ENCODE measurements at regions not wholly inside any gene's neighbourhood (a gene's known extent, or its start where the extent isn't known, plus 50 kb on each side); places are given as distances from the start of the nearest gene placed in this dataset.
"Not testable (repeated sequence)": the region's sequence is repeated elsewhere in the genome, so short reads cannot be mapped to it uniquely, and the experiment has no call there.

DNA sequence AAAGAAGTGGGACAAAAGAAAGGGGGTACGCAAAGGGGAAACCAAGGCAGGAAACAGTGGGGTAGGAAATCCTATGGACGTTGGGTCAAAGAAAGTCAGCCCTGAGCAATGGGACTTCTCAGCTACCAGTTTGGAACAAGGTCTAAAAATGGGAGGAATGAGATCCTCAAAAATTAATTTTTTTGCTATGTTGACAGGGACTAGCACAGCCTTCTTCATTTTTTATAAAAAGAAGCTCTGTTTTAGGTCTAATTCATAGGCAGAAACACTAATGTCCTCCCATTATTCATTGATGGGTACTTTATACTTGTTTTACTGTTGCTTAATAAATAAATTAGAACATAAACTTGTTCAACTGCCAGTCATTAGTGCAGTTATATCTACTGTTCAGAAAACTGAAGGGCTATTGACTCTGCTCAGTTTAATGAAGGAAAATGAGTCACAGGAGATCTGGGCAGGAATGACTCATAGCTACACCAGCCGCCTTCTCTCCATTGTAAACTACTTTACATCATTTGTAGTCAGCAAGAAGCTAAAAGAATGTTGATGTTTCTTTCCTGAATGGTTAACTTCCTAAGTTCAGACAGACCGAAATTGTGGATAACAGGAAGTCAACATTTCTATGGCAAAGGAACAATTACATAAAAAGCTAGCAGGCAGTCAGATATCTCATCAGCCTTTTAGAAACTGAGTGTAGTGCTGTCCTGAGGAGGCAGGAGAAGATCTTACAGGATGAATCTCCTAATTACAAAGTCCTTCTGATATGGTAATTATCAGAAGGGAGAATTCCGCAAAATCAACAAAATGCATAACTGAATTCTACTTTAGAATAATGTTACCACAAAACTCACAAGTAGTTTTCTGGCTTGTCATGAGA, 356.4 kb upstream of the PKN2 start:
- no peak for DNase-seq

DNA sequence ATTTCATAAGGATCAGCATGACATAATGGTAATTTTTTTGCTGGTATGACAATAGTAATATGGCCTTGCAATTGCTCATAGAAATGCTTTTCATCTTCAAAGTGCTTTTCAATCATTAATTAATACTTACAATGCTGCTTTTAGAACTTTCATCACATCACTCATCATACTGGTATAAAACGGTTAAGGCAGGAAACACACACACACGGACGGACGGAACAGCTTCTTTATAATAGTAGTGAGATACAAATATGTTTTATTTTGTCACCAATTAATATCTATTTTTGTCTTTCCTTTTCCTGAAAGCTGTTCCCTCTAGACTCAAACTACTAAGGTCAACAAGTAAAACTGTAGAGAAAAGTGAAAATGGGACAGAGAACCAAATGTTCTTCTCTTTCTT, 353.9 kb upstream of the PKN2 start:
- no peak for DNase-seq

DNA sequence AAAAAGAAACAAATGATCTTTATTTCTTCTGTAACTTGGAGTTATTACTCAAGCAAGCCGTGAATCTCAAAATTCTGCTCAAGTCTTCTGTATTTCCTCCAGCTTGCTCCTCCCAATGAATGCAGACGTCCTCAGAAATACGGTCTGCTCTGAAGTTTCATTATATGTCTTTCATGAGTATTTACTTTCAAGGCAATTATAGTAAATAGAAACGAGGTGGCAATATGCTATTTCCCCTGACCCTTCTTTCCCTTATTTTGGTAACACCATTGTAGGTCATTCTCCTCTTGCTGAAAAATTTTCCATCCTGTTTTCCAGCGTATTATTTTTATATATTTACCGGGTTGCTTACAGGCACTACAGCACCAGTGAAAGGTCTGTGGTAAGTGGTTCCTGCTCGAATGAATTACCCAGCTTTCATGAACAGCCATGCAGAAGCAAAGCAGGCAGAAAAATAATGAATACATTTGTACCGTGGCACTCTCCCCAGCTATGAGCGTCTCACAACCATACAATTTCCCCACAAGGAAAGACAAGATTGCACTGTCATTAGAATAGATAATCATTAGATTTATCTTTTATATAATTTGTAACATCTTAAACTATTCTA, 350.9 kb upstream of the PKN2 start:
- DNase-seq = no peak

DNA sequence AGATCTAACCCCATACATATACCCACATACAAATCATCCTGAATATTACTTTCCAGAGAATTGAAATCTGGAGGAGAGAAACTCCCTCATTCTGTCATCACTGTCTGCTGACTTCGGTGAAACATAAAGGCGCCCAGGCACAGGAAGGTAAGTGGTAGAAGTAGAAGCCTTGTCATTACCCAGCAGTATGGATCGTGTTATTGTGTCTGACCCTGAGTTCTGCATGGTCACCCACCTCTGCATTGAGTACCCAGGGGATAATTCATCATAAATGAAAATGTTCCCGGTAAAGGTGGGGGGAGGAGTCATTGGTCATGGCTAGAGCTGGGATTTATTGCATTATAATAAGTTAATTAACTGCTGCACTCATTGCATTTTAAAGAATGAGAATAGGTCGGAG, 342.6 kb upstream of the PKN2 start:
- no peak for DNase-seq

DNA sequence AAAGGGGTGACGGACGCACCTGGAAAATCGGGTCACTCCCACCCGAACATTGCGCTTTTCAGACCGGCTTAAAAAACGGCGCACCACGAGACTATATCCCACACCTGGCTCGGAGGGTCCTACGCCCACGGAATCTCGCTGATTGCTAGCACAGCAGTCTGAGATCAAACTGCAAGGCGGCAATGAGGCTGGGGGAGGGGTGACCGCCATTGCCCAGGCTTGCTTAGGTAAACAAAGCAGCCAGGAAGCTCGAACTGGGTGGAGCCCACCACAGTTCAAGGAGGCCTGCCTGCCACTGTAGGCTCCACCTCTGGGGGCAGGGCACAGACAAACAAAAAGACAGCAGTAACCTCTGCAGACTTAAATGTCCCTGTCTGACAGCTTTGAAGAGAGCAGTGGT, 342.0 kb upstream of the PKN2 start:
- DNase-seq = not testable (repeated sequence)

DNA sequence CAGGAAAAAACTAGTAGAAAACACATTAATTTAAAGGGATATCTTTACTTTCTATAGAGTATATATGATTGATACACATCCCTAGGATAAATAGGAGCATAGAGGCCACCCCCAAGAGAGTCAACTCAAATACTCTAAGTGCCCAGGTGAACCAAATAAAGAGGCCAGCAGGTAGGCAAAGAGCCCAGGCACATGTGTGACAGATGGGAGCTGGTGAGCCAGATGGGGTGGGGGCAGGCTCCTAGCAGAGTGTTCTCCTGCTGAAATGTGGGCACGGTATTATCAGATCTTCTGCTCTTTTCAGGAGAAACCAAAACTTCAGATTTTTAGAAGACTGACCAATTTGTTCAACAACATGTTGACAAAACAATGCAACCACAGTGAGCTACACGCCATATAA, 333.4 kb upstream of the PKN2 start:
- DNase-seq = no peak

DNA sequence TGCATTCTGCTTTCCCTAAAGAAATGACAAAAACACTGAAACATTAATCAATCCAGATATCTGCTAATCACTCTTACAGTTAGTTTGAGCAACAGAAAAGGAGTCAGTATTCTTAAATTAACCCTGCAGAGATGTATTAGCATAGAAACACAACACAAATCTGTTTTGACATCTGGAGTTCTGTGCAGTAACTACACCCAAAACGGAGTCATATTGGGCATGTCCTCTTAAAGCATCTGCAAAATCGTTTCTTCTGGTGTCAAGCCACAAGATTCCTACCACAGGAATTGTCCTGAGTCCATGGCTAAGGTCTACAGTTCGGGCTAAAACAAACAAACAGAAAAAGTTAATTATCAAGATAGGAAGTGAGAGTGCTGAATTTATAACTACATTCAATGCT, 332.1 kb upstream of the PKN2 start:
- no peak for DNase-seq

DNA sequence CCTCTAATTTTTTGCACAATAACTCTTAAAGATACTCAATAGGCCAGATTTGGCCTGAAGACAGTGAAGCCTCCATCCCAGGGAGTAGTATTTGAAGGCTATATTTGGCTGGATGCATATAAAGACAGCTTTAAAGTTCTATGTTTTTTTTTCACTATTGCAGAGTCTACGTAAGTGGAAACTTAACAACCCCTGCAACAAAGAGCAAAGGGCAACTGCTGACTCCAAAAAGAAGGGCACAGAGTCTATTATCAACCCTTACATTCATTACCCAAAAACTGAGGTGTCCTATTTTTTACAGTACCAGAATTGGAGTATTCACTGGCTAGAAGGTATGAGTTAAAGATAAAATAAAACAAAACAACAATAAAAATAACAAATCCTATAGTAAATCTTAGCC, 329.8 kb upstream of the PKN2 start:
- DNase-seq = no peak

DNA sequence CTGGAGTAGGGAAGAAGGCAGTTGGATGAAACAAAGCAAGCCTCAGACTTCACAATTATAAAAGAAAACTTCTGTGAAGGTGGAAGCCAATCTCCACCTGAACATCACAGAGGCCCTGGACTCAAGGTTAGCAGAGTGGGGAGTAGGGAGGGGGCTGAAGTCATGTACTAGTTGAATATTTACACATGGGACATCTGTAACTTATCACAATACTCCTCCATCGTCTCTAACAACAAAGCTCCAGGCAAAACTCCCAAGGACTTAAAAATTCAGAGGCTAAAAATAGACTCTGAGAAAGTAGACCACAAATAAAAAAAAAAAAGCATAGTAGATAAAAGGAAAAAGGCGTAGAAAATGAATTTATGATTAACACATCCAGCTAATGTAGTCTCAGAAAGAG, 326.3 kb upstream of the PKN2 start:
- DNase-seq = no peak

DNA sequence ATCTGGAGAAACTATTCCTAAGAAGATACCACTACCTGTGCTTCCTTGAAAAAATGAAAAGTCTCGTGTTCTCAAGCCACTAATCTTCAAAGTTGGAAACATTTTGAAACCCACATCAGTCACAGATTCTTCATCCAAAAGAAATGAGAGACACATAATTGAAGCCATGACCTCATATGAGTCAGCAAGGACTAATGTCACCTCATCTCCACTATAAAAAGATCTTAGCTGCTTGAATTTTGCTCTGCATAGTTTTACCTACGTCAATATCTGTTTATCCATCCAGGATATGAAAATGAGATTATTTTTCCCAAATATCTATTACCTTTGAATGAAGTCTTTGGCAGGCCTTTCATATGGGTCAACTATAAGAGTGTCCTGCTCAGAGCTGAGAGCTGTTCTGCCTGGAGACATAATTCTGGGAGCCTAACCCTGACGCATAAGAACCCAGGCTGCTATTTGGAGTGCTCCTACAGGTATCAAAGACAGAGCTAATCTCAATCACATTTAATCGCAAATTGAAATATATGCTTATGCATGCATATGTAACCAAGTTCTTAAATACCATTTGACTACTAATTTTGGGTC, 312.5 kb upstream of the PKN2 start:
- no peak for DNase-seq

DNA sequence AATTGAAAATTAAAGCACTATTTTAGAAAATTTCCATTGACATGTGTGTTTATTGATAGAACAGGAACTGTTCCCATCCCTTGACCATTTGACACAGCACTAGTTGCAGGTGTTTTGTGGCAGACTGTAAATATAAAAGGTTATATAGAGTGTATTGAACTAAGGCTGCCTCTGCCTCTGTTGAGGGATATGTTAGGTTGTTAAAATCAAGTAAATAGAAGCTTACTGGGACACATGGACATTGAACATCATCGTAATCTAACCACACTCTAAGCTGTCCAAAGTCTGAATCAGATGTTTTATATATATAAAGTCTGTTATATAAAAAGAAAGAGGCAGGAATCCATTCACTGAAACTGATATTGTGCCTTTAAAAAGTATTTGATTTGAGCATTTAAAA, 308.1 kb upstream of the PKN2 start:
- DNase-seq = no peak

DNA sequence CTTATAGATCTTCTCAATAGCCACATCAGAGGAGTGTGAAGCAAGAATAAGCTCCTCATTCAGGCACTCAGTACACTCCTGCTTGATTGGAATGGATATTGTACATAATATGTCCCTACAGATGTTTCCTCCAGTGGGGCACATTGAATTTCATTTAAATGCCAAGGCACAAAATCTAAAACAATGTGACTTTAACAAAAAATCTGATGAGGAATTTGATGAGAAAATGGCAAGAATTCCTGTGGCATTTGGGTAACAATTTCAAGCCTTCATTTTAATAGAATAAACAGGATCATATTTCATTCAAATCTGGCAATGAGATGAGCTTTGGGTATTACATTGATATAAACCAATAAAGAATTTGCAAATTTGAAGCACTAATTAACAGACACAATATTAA, 307.7 kb upstream of the PKN2 start:
- no peak for DNase-seq

DNA sequence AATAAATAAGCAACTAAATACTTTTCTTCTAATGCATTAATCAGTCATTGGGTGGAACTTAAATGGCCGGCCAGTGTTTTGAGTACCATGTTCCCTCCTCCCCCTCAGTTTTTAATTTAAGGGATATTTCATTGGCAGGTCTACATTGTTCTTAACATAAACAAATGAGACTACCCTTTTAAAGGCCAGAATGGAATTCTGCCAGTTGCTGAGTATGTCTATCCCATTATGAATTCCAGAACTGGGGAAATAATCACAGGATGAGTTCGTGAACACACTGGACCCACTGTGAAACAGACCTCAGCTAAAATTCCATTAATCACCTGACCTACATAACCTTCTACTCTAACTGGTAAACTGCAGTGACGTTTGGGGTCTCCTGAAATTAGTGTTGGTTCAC, 305.5 kb upstream of the PKN2 start:
- no peak for DNase-seq

DNA sequence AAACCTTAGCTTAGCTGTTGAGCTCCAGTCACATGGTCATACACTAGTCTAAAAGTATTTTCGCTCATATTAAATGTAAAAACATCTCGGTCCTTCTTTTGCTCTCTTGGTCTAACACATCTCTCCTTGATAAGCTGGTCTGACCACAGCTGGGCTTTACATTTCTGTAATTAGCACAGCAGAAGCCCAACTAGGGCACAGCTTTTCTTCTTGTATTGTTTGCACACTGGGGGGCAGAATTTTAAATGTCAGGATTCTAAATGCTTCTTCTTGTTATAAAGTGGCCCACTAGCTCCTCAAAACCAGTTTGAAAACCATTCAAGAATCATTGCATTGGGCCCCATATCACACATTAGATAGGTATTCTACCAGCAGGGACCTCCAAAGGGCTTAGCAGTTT, 289.1 kb upstream of the PKN2 start:
- DNase-seq = no peak

DNA sequence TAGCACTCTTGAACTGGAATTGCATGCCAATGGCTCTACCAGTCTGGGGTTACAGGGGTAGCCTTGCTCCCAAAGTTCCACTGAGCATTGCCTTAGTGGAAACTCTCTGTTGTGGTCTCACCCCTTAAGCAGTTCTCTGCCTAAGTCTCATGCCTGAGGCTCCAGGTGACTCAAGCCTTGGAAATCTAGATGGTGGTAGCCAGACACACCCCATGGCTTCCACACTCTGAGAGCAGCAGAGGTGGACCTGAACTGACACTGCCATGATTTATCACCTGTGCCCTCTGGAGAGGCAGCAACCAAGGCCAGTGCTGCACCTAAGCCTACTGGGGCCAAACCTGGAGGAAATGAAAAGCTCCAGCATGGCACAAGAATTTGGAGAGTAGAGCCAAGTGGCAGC, 285.7 kb upstream of the PKN2 start:
- no peak for DNase-seq

DNA sequence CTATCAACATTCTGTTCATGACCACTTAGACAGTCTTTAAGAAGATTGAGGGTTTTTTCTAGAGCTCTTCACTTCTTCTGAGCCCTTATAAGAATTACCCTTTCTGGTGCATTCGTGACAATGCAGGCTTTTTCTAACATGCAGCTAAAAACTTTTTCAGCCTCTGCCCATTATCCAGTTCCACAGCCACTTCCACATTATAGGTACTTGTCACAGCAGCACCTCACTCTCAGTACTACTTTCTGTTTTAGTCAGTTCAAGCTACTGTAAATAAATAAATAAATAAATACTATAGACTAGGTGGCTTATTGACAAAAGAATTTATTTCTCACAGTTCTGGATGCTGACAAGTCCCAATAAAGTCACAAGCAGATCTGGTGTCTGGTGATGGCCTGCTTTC, 284.4 kb upstream of the PKN2 start:
- DNase-seq = no peak

DNA sequence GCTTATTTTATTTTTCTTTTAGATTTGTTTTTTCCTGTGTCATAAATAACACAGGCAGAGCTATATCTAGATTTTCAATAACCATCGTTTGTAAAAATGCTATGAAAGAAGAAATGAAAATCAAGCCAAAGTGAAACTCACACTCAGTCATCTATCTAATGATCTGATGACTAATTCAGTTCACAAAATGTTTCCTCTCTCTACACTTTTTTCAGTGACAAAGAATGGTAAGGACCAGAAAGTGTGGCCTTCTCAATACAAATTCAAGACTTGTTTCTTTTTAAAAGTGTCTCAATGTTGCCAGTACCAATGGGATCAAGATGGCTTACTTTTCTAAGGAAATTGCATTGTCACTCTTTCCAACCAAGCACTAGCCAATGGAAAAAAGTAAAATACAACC, 282.8 kb upstream of the PKN2 start:
- DNase-seq = no peak

DNA sequence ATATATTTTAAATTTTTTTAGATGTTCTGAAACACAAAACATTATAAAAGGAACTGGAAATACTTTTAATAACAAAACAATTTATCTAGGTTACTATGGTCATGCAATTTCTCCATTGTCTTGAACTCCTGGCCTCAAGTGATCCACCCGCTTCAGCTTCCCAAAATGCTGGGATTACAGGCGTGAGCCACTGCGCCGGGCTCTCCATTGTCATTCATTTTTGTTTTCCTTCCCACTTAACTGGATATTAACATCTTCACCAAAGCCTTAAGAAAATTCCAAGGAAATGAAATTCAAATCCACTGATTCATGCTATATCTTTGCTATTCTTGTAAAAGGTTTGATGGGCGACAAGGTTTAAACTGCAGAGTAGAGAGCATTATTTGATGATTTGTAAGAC, 279.5 kb upstream of the PKN2 start:
- no peak for DNase-seq

DNA sequence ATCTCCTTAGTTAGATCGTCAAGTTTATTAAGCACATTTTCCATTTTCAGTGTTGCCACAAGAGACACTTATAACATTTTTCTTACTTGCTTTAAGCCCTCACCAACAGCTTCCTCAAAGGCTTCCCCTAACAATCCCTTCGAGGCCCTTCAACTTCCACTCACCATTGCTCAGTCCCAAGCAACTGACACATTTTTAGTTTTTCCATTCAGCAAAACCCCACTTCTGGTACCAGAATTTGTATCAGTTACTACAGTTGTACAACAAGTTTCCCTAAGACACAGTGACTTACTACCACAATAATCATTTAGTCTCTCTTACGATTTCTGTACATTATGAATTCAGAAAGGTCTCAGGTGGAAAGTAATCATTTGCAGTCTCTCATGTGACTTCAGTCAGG, 276.8 kb upstream of the PKN2 start:
- no peak for DNase-seq

DNA sequence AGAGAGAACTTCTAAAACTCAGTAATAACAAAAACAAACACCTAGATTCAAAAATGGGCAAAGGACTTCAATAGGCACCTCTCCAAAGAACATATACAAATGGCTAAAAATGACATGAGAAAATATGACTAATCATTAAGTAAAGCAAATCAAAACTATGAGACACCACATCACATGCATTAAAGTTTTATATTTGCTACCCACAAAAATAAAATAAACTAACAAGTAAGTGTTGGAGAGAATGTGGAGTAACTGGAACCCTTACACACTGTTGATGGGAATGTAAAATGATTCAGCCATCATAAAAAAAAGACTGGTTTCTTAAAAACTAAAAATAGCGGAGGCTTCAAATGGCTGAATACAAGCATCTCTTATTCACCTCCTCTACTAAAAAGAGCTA, 262.1 kb upstream of the PKN2 start:
- no peak for DNase-seq

DNA sequence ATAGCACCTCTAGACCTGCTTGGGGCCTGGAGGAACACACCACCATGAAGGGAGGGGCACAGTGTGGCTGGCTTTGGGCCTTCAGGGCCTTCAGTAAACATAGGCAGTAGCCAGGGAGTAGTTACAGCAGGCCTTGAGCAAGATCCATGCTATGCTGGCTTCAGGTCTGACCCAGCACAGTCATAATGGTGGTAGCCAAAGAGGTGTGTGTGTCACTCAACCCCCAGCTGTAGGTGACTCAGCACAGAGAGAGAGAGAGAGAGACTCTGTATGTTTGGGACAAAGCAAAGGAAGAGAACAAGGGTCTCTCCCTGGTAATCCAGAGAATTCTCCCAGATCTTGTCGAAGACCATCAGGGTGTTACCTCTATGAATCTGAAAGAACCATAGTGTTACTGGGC, 250.5 kb upstream of the PKN2 start:
- DNase-seq = no peak

DNA sequence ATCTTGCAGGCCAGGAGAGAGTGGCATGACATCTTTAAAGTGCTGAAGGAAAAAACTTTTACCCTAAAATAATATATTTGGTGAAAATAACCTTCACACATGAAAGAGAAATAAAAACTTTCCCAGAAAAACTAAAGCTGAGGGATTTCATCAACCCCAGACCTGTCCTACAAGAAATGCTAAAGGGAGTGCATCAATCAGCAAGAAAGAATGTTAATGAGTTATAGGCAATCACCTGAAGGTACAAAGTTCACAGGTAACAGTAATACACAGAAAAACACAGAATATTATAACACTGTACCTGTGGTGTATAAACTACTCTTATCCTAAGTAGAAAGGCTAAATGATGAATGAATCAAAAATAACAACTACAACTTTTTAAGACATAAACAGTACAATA, 249.2 kb upstream of the PKN2 start:
- DNase-seq = no peak

DNA sequence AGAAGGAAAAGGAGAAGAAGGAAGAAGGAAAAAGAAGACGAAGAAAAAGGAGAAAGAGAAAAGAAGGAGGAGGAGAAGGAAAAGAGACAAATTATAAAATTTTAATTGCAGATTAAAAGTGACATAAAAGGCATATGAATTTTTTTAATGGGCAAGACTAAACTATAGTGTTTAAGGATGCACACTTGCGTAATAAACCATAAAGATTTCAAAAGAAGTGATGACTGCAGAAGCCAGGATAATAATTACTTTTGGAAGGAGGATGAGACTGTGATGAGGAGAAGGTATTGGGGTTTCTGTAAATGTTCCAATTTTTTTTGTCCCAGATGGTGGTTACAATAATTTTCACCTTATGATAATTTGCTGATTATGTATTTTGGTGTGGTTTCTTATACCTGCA, 243.1 kb upstream of the PKN2 start:
- no peak for DNase-seq

DNA sequence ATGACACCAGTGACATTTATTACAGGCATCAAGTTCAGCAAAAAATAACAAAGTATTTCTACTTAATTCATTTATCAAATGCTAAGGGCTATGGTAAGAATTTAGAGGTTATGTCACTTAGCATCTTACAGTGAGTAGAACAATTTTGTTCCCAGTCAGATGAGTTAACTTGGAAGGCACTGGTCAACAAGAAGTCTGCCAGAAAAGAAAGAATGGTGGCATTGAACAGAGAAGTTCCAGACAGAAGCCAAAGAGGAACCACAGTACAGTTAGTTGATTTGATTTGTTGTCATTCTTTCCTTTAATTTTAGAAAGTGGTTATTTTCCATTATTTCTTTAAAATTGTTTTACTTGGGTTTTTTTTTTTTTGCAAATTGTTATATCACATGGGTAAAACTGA, 232.2 kb upstream of the PKN2 start:
- no peak for DNase-seq

DNA sequence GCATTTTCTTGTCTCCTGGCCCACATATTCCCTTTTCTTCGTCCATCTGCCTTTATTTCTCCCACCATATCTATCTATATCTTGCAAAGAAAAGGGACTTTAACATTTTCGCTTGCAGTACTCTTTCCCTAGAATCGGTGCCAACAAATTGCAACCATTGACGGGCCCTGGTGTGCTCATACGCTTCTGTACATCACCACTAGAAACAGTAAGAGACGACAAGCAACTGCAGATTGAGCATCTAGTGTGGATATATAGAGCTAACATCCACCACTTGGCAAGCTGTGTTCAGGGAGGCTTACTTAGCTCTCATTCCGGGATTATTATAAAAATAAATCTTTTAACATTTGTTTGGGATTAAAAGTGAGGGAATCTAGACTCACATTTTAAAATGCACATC, 230.8 kb upstream of the PKN2 start:
- no peak for DNase-seq
